AG20443 (cell line): ENCODE measurements at regions not wholly inside any gene's neighbourhood (a gene's known extent, or its start where the extent isn't known, plus 50 kb on each side); places are given as distances from the start of the nearest gene placed in this dataset.
A peak's percentile ranks its signal among the peaks of the same experiment; 100 is the strongest.

Experiments used
- DNase-seq: peaks from one replicate; pipeline ENCODE4 v3.0.0; 2012; ENCODE audit warnings: low spot score, mixed read lengths

GRCh38 chr6:140320081-140321080, 945.9 kb upstream of the CITED2 start:
- DNase-seq: no peak

DNA sequence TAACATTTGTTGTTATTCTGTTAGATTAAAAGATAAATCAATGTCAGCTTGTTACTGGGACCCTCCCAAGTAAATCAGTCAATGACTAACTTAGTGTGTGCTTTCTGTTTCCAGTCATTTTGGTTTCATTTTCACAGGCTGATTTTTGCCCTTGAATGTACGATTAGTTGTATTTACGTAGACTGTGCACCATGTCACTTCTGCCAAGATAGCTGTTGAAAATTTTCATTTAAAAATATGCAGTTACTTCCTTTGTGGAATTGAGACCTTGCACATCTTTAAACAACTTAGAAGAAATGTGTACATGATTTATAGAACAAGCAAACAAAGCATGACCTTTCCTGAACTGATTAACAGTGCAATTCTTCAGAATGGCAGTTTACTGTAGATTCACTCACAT, 944.8 kb upstream of the CITED2 start:
- DNase-seq: no peak

DNA sequence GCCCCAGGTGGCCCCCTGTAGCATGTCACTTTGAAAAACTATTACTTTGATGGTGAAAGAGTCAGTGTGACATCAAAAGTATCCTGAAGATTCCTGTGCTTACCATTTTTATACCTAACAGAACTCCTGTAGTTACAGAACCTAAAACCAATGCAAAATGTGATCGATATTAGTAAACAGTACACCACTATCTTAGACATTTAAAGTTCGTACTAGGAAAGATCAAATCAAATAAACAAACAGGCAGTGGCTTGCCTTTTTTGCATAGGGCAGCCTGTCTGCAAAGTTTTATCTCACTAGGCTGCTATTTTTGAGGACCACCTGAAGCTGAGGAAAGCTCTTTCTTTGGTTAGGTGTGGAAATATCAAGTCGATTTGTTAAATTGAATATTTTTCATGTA, 944.0 kb upstream of the CITED2 start:
- no peak for DNase-seq

- DNase-seq: no peak
Measured at GRCh38 chr6:140317950-140318349, 943.5 kb upstream of the CITED2 start.

GRCh38 chr6:140316966-140317365, 942.5 kb upstream of the CITED2 start:
- DNase-seq: no peak

DNA sequence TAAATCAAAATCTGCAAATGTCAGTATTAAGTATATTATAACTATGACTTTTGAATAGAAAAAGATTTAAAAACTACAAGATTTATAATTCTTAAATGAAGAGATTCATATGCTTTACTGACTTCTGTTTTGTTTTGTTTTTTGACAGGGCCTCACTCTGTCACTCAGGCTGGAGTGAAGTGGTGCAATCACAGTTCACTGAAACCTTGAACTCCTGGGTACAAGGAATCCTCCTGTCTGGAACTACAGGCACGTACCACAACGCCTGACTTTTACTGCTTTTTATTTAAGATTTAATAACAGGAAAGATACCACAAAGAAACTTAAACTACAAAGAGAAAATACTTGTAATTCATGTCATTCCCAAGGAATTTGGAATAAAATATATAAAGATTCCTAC, 940.2 kb upstream of the CITED2 start:
- DNase-seq: no peak

- DNase-seq: no peak
Measured at GRCh38 chr6:140311146-140311545, 936.7 kb upstream of the CITED2 start.

GRCh38 chr6:140303218-140303949, 928.9 kb upstream of the CITED2 start:
- no peak for DNase-seq

- DNase-seq: no peak
Measured at GRCh38 chr6:140300331-140300730, 925.9 kb upstream of the CITED2 start.

GRCh38 chr6:140289186-140289585, 914.7 kb upstream of the CITED2 start:
- DNase-seq: no peak

- no peak for DNase-seq
Measured at GRCh38 chr6:140285998-140286690, 911.7 kb upstream of the CITED2 start.

GRCh38 chr6:140285471-140285870, 911.0 kb upstream of the CITED2 start:
- no peak for DNase-seq

- DNase-seq: no peak
Measured at GRCh38 chr6:140284871-140285270, 910.4 kb upstream of the CITED2 start.

- DNase-seq: no peak
Measured at GRCh38 chr6:140283197-140283596, 908.7 kb upstream of the CITED2 start.

GRCh38 chr6:140281767-140282166, 907.3 kb upstream of the CITED2 start:
- DNase-seq: no peak

DNA sequence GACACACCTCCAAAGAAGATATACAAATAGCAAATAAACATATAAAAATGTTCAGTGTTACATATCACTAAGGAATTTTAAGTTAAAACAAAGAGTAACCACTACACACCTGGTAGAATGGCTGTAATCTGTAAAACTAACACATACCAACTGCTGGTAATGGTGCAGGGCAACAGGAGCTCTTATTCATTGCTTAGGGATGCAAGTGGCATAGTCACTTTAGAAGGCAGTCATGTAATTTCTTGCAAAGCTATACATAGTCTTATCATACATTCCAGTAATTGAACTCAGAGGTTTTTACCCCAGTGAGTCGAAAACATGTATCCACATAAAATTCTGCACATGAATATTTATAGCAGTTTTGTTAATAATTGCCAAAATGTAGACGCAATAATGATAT, 906.8 kb upstream of the CITED2 start:
- no peak for DNase-seq

- DNase-seq: no peak
Measured at GRCh38 chr6:140276719-140277118, 902.3 kb upstream of the CITED2 start.

DNA sequence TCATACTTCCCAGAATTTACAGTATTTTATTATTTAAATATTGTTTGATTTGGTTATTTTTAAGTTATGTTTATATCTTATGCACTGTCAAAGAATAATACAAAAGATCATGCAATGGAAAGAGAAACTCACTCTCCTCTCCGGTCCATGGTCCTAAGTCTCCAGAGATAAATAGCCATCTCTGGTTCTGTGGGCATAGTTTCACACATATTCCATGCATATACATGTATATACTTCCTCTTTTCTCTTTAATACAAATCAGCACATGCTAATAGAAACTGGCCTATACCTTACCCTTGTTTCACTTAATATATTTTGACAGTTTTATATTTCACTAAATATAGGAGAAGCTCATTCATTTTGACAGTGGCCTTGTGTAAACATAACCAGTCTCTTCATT, 901.7 kb upstream of the CITED2 start:
- no peak for DNase-seq

DNA sequence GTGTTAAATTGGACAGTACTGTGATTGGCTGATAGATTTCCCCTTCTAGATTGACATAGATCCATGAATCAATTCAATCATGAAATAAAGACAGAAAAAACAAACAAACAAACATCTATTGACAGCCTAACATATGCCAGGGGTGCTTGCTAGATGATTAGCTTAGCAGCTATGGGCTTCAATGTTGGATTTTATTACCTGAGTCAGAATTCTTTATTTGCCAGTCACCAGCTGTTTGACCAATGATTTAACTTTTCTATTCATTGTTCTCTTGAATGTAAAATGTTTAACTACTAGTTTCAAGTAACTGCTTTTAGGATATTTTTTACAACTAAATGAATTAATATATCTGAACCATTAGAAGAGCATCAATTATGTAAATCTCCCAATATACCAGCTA, 901.3 kb upstream of the CITED2 start:
- no peak for DNase-seq

- DNase-seq: no peak
Measured at GRCh38 chr6:140274548-140274947, 900.1 kb upstream of the CITED2 start.

- DNase-seq: no peak
Measured at GRCh38 chr6:140271759-140272377, 897.4 kb upstream of the CITED2 start.

DNA sequence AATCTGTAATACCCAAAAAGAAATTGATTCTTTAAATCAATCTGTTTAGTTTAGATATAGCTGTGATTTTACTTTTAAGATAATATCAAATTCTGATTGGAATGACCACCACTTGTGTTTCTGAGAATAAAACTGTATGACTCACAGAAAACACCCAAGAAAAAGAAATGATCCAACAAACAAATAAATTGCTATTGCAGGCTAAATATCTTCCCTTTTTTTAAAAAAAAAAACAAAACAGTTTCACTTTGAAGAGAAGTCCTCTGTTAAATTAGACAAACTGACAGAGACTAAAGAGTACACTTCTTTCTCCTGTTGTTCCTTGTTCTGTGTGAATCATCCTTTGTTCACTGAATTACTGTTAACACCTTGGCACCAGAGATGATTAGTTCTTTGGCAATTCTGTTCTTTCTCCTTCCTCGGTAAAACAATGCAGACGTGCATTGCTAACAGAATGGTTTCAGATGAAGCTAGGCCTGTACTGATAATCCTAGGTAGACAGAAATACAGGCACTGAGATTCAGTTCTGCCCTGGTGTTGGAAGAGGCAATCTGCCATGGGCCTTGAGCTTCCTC, 895.2 kb upstream of the CITED2 start:
- peak; percentile 18 for DNase-seq
